Endothelial cell (in vitro differentiated cells): ENCODE measurements at regions not wholly inside any gene's neighbourhood (a gene's known extent, or its start where the extent isn't known, plus 50 kb on each side); places are given as distances from the start of the nearest gene placed in this dataset.
"Not testable (repeated sequence)": the region's sequence is repeated elsewhere in the genome, so short reads cannot be mapped to it uniquely, and the experiment has no call there.

Experiments
- DNase-seq: peaks from one replicate; pipeline ENCODE4 v3.0.0; 2021; ENCODE audit warnings: low spot score
- H3K27ac Mint-ChIP-seq: one replicate; pipeline ENCODE4 v1.8.0; 2021; ENCODE audit warnings: mixed read lengths, inconsistent platforms; ENCODE audit not compliant: unreplicated experiment
- H3K27me3 Mint-ChIP-seq: one replicate; pipeline ENCODE4 v1.8.0; 2021; ENCODE audit warnings: mild to moderate bottlenecking, moderate library complexity, mixed read lengths, inconsistent platforms; ENCODE audit not compliant: unreplicated experiment
- H3K36me3 Mint-ChIP-seq: one replicate; pipeline ENCODE4 v1.8.0; 2021; ENCODE audit warnings: mild to moderate bottlenecking, low read depth, mixed read lengths, inconsistent platforms; ENCODE audit not compliant: unreplicated experiment
- H3K4me1 Mint-ChIP-seq: one replicate; pipeline ENCODE4 v1.8.0; 2021; ENCODE audit warnings: mild to moderate bottlenecking, mixed read lengths, inconsistent platforms; ENCODE audit not compliant: unreplicated experiment
- H3K4me3 Mint-ChIP-seq: one replicate; pipeline ENCODE4 v1.8.0; 2021; ENCODE audit warnings: mild to moderate bottlenecking, mixed read lengths, inconsistent platforms; ENCODE audit not compliant: unreplicated experiment
- H3K9me3 Mint-ChIP-seq: one replicate; pipeline ENCODE4 v1.8.0; 2021; ENCODE audit warnings: mixed read lengths, inconsistent platforms; ENCODE audit not compliant: unreplicated experiment
- CTCF ChIP-seq: fragments of 200-600 bp; sonication (generic); IDR thresholded peaks from one replicate; pipeline ENCODE4 v1.5.0; 2021; ENCODE audit warnings: antibody characterized with exemption; ENCODE audit not compliant: unreplicated experiment

DNA sequence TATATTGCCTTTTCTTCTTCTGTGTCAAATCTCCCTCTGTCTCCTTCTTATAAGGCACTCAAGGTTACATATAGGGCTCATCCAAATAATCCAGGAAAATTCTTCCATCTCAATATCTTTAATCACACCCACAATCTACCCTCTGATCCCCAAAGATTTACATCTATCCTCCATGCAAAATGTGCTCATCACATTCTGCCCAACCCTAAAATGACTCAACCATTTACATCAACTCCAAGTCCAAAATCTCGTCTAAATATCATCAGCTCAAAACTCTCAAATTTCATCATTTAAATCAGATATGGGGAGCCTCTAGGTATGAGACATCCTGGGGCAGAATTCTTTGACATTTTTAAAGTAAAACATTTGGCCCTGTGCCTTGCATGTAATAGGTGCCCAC lies 1349.8 kb downstream of the SUCLG1 start:
- no peak overlapping the region for H3K4me3 Mint-ChIP-seq
- DNase-seq: no peak
- H3K9me3 Mint-ChIP-seq: peaks cover 6% of the 10 kb centered on the region
- H3K36me3 Mint-ChIP-seq: no peaks in the 10 kb centered on the region
- no peaks in the 10 kb centered on the region for H3K4me1 Mint-ChIP-seq
- H3K27me3 Mint-ChIP-seq: no peaks in the 10 kb centered on the region
- TF ChIP-seq CTCF: no peak
- no peak overlapping the region for H3K27ac Mint-ChIP-seq

DNA sequence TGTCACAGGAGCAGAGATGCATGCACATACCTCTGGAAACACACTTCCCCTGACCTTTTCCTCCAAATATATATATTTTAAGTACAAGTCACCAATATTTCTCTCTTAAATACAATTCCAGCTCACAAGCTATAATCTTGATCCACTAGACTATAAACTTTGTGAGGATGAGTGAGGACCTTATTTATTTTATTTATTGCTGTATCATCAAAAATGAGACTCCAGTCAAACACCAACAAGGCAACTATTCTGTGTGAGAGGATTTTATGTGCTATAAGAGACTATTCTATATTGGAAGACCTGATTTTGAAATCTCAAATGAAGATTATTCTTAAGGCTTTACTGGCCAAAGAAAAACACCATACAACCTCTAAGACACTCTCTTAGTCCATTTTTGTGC lies 1352.2 kb downstream of the SUCLG1 start:
- no peak for DNase-seq
- no peaks in the 10 kb centered on the region for H3K27me3 Mint-ChIP-seq

GRCh38 chr2:83104202-83104601 lies 1354.9 kb downstream of the SUCLG1 start:
- H3K4me3 Mint-ChIP-seq: no peak overlapping the region
- no peaks in the 10 kb centered on the region for H3K36me3 Mint-ChIP-seq
- H3K9me3 Mint-ChIP-seq: peaks cover 6% of the 10 kb centered on the region
- H3K4me1 Mint-ChIP-seq: peaks cover 2% of the 10 kb centered on the region
- no peak overlapping the region for H3K27ac Mint-ChIP-seq
- no peak for DNase-seq
- no peak for TF ChIP-seq CTCF
- no peaks in the 10 kb centered on the region for H3K27me3 Mint-ChIP-seq

More for the DNA sequence above, 1352.2 kb downstream of the SUCLG1 start:
- H3K36me3 Mint-ChIP-seq: no peaks in the 10 kb centered on the region
- no peak for TF ChIP-seq CTCF
- H3K4me3 Mint-ChIP-seq: no peak overlapping the region
- H3K27ac Mint-ChIP-seq: no peak overlapping the region
- peaks cover 2% of the 10 kb centered on the region for H3K4me1 Mint-ChIP-seq
- H3K9me3 Mint-ChIP-seq: peaks cover 6% of the 10 kb centered on the region

- no peaks in the 10 kb centered on the region for H3K36me3 Mint-ChIP-seq
- H3K4me3 Mint-ChIP-seq: no peak overlapping the region
- DNase-seq: no peak
- no peak for TF ChIP-seq CTCF
- H3K4me1 Mint-ChIP-seq: peaks cover 2% of the 10 kb centered on the region
- H3K9me3 Mint-ChIP-seq: peaks cover 6% of the 10 kb centered on the region
- no peaks in the 10 kb centered on the region for H3K27me3 Mint-ChIP-seq
- H3K27ac Mint-ChIP-seq: no peak overlapping the region
Observed at GRCh38 chr2:83103613-83104012, 1355.5 kb downstream of the SUCLG1 start.

DNA sequence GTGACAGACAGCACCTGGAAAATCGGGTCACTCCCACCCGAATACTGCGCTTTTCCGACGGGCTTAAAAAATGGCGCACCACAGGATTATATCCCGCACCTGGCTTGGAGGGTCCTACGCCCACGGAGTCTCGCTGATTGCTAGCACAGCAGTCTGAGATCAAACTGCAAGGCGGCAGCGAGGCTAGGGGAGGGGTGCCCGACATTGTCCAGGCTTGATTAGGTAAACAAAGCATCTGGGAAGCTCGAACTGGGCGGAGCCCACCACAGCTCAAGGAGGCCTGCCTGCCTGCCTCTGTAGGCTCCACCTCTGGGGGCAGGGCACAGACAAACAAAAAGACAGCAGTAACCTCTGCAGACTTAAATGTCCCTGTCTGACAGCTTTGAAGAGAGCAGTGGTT lies 1370.0 kb downstream of the SUCLG1 start:
- H3K4me1 Mint-ChIP-seq, DNase-seq, H3K4me3 Mint-ChIP-seq, H3K36me3 Mint-ChIP-seq, H3K9me3 Mint-ChIP-seq, H3K27ac Mint-ChIP-seq, H3K27me3 Mint-ChIP-seq: not testable (repeated sequence)

DNA sequence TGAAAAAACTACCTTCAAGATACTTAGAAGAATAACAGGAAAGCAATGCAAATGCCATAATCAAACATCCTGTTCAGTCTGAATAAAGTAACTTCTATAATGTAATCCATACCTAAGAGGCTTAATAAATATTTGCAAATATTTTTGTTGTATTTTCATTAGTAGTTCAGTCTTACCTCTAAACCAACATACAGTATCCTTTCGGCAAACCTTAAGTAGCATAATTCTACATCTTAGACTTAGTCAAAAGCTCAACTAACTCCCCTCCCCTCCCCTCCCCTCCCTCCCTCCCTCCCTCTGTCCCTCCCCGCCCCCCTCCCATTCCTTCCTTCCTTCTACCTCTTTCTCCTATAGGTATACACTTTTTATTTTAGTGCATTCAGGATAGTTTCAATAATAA lies 1373.2 kb downstream of the SUCLG1 start:
- Mint-ChIP-seq H3K27me3 (no peaks in the 10 kb centered on the region), H3K4me3 (no peak overlapping the region), H3K27ac (no peak overlapping the region), H3K4me1 (peaks cover 19% of the 10 kb centered on the region), H3K36me3 (no peaks in the 10 kb centered on the region), H3K9me3 (peaks cover 4% of the 10 kb centered on the region)
- no peak for TF ChIP-seq CTCF
- DNase-seq: no peak
